Caco-2 (cell line): ENCODE measurements at regions not wholly inside any gene's neighbourhood (a gene's known extent, or its start where the extent isn't known, plus 50 kb on each side); places are given as distances from the start of the nearest gene placed in this dataset.

Experiments
- BruUV-seq: library from RNA; stranded (reverse); fragments of 400-500 nt; replicated peaks from 2 replicates; lab custom pipeline; 2021; lab: Mats Ljungman, UMichigan
- CTCF ChIA-PET: fragments of 300-600 bp; sonication (Branson Sonifier 250); formaldehyde crosslinking; loops from one replicate; lab custom pipeline; 2022; ENCODE audit warnings: antibody characterized with exemption; lab: Charles Lee
- POLR2A ChIA-PET: fragments of 300-600 bp; sonication (Branson Sonifier 250); formaldehyde crosslinking; loops from one replicate; lab custom pipeline; 2022; ENCODE audit warnings: antibody characterized with exemption; lab: Charles Lee
- DNase-seq, 2 experiments: peaks; one replicate each; pipeline versions ENCODE4 v3.0.0 to v3.0.0-alpha.2; 2020 to 2022
- H3K27me3 ChIP-seq: replicated peaks from 2 replicates; pipeline ENCODE4 v1.6.0; 2011; ENCODE audit warnings: low read length; ENCODE audit not compliant: control insufficient read depth, insufficient read depth
- H3K36me3 ChIP-seq: 2 replicates; pipeline ENCODE4 v1.5.1; 2011; ENCODE audit warnings: low read length; ENCODE audit not compliant: control insufficient read depth, insufficient read depth
- H3K4me1 ChIP-seq: fragments of 250-450 bp; sonication (Bioruptor Pico); 2 replicates; pipeline ENCODE4 v1.5.1; 2020; ENCODE audit warnings: mild to moderate bottlenecking
- H3K4me3 ChIP-seq: 2 replicates; pipeline ENCODE4 v1.5.1; 2011; ENCODE audit warnings: low read depth, mild to moderate bottlenecking, control low read depth, low read length
- H3K9me3 ChIP-seq: fragments of 250-450 bp; sonication (Bioruptor Pico); 2 replicates; pipeline ENCODE4 v1.5.1; 2020; ENCODE audit warnings: mild to moderate bottlenecking, moderate library complexity
- H3K27ac Mint-ChIP-seq: one replicate; pipeline ENCODE4 v1.8.0; 2022; ENCODE audit warnings: mixed read lengths; ENCODE audit not compliant: unreplicated experiment
- H3K27me3 Mint-ChIP-seq: one replicate; pipeline ENCODE4 v1.8.0; 2022; ENCODE audit warnings: mixed read lengths; ENCODE audit not compliant: insufficient read depth, unreplicated experiment
- H3K36me3 Mint-ChIP-seq: one replicate; pipeline ENCODE4 v1.8.0; 2022; ENCODE audit warnings: mild to moderate bottlenecking, mixed read lengths; ENCODE audit not compliant: insufficient read depth, unreplicated experiment
- H3K4me1 Mint-ChIP-seq: one replicate; pipeline ENCODE4 v1.8.0; 2022; ENCODE audit warnings: low read depth, mixed read lengths; ENCODE audit not compliant: unreplicated experiment
- H3K4me3 Mint-ChIP-seq: one replicate; pipeline ENCODE4 v1.8.0; 2022; ENCODE audit warnings: mild to moderate bottlenecking, moderate library complexity, mixed read lengths; ENCODE audit not compliant: unreplicated experiment
- H3K9me3 Mint-ChIP-seq: one replicate; pipeline ENCODE4 v1.8.0; 2022; ENCODE audit warnings: mixed read lengths; ENCODE audit not compliant: unreplicated experiment
- CTCF ChIP-seq, 2 experiments: fragments of 200-600 bp in 1 of 2; IDR thresholded peaks; 1 replicate in 1 of 2; 2 replicates in 1 of 2; pipeline versions ENCODE4 v1.5.1 to v1.8.0; 2011 to 2022; ENCODE audit warnings: antibody characterized with exemption in 1 of 2, control low read depth in 1 of 2, inconsistent platforms in 1 of 2, low read depth in 1 of 2, low read length in 1 of 2, mild to moderate bottlenecking in 1 of 2, moderate library complexity in 1 of 2; ENCODE audit not compliant: insufficient read depth in 1 of 2, severe bottlenecking in 1 of 2, unreplicated experiment in 1 of 2
- intact Hi-C: fragments of 100-400 bp; cut with micrococcal nuclease; formaldehyde crosslinking; loops from one replicate; pipeline ENCODE4 v1.10.0; 2022; ENCODE audit not compliant: unreplicated experiment

DNA sequence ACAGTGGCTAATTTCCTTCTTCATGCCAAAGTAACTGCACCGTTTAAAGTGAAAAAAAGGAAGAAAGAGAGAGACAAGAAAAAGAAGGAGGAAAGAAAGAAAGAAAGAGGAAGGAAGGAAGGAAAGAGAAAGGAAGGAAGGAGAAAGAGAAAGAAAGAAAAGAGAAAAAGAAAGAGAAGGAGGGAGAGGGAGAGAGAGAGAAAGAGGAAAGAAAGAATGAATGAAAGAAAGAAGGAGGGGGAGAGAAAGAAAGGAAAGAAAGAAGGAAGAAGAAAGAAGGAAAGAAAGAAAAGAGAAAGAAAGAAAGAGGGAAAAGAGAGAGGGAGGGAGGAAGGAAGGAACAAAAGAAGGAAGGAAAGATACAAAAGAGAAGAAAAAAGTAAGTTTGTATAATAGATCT lies 100.6 kb downstream of the GTPBP8 start:
- no peak for TF ChIP-seq CTCF (IDR thresholded peaks at IDR 0.05; ENCODE audit: insufficient read depth in 1 of 2, low read depth in 1 of 2, low read length in 1 of 2, severe bottlenecking in 1 of 2, unreplicated experiment in 1 of 2)
- intact Hi-C loops, result no loop called here
- POLR2A ChIA-PET, result no interaction called here
- H3K27me3 Mint-ChIP-seq, result peaks cover 16% of the 10 kb centered on the region
- no peak overlapping the region for H3K4me3 Mint-ChIP-seq
- H3K27ac Mint-ChIP-seq, result no peak overlapping the region
- H3K9me3 Mint-ChIP-seq, result peaks cover 9% of the 10 kb centered on the region
- no peak overlapping the region for H3K4me3 ChIP-seq
- H3K4me1 ChIP-seq, result no peaks in the 10 kb centered on the region
- CTCF ChIA-PET, result no interaction called here
- H3K9me3 ChIP-seq, result no peaks in the 10 kb centered on the region
- H3K36me3 Mint-ChIP-seq, result no peaks in the 10 kb centered on the region
- H3K36me3 ChIP-seq, result no peaks in the 10 kb centered on the region
- H3K4me1 Mint-ChIP-seq, result peaks cover 6% of the 10 kb centered on the region
- DNase-seq, result no peak
- BruUV-seq, result no TSS peak
- H3K27me3 ChIP-seq, result no peaks in the 10 kb centered on the region; the same call in 1 of the 2 replicates

- H3K36me3 Mint-ChIP-seq, result no peaks in the 10 kb centered on the region
- H3K27me3 ChIP-seq, result no peaks in the 10 kb centered on the region; the same call in 1 of the 2 replicates
- BruUV-seq, result no TSS peak
- no peak overlapping the region for H3K4me3 Mint-ChIP-seq
- peaks cover 9% of the 10 kb centered on the region for H3K9me3 Mint-ChIP-seq
- no peak overlapping the region for H3K27ac Mint-ChIP-seq
- no peak overlapping the region for H3K4me3 ChIP-seq
- no peaks in the 10 kb centered on the region for H3K4me1 Mint-ChIP-seq
- ChIA-PET CTCF (no interaction called here), POLR2A (no interaction called here)
- peaks cover 16% of the 10 kb centered on the region for H3K27me3 Mint-ChIP-seq
- intact Hi-C loops, result no loop called here
- H3K36me3 ChIP-seq, result no peaks in the 10 kb centered on the region
- no peak for TF ChIP-seq CTCF (IDR thresholded peaks at IDR 0.05; ENCODE audit: insufficient read depth in 1 of 2, low read depth in 1 of 2, low read length in 1 of 2, severe bottlenecking in 1 of 2, unreplicated experiment in 1 of 2)
- no peaks in the 10 kb centered on the region for H3K9me3 ChIP-seq
- no peaks in the 10 kb centered on the region for H3K4me1 ChIP-seq
- DNase-seq, result no peak
Observed at GRCh38 chr3:113092746-113093145, 102.0 kb downstream of the GTPBP8 start.

- H3K4me1 Mint-ChIP-seq, result no peaks in the 10 kb centered on the region
- CTCF ChIA-PET, result no interaction called here
Observed at GRCh38 chr3:113094337-113095221, 103.8 kb downstream of the GTPBP8 start.

More at GRCh38 chr3:113094337-113095221, 103.8 kb downstream of the GTPBP8 start:
- Histone ChIP-seq H3K9me3 (no peaks in the 10 kb centered on the region), H3K4me3 (no peak overlapping the region), H3K36me3 (no peaks in the 10 kb centered on the region), H3K4me1 (no peaks in the 10 kb centered on the region), H3K27me3 (no peaks in the 10 kb centered on the region; the same call in 1 of the 2 replicates)
- H3K9me3 Mint-ChIP-seq, result peaks cover 9% of the 10 kb centered on the region
- no peak for TF ChIP-seq CTCF (IDR thresholded peaks at IDR 0.05; ENCODE audit: insufficient read depth in 1 of 2, low read depth in 1 of 2, low read length in 1 of 2, severe bottlenecking in 1 of 2, unreplicated experiment in 1 of 2)
- H3K27me3 Mint-ChIP-seq, result peaks cover 12% of the 10 kb centered on the region
- no peaks in the 10 kb centered on the region for H3K36me3 Mint-ChIP-seq
- POLR2A ChIA-PET, result no interaction called here
- H3K27ac Mint-ChIP-seq, result no peak overlapping the region
- H3K4me3 Mint-ChIP-seq, result no peak overlapping the region
- intact Hi-C loops, result no loop called here
- no peak for DNase-seq
- no TSS peak for BruUV-seq
